Umbilical cord (tissue), 1 donor: ENCODE measurements at regions not wholly inside any gene's neighbourhood (a gene's known extent, or its start where the extent isn't known, plus 50 kb on each side); places are given as distances from the start of the nearest gene placed in this dataset.
"Not testable (repeated sequence)": the region's sequence is repeated elsewhere in the genome, so short reads cannot be mapped to it uniquely, and the experiment has no call there.

Experiments used
- DNase-seq: peaks from one replicate; pipeline ENCODE4 v3.0.0-alpha.2; 2015; ENCODE audit warnings: low spot score

GRCh38 chr10:78455236-78455635 lies 421.6 kb downstream of the RPS24 start:
- no peak for DNase-seq

DNA sequence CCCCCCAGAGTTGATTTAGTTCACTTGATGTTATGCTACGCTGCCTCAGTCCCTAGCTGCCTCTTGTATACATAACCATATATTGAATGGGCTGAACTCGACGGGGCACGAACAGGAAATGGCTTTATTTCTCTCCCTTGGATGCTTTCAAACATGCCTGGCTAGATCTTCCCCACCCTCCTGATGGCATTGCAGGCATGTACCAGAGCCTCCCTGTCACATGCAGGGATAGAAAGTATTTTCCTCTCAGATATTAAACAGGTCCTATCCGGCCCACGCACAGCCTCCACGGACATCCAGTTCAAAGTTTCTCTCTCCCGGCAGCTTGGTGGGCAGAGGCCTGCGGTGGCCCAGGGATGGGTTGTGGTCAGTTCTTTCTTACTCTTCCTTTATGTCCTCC lies 422.1 kb downstream of the RPS24 start:
- DNase-seq, result peak; percentile 62

DNA sequence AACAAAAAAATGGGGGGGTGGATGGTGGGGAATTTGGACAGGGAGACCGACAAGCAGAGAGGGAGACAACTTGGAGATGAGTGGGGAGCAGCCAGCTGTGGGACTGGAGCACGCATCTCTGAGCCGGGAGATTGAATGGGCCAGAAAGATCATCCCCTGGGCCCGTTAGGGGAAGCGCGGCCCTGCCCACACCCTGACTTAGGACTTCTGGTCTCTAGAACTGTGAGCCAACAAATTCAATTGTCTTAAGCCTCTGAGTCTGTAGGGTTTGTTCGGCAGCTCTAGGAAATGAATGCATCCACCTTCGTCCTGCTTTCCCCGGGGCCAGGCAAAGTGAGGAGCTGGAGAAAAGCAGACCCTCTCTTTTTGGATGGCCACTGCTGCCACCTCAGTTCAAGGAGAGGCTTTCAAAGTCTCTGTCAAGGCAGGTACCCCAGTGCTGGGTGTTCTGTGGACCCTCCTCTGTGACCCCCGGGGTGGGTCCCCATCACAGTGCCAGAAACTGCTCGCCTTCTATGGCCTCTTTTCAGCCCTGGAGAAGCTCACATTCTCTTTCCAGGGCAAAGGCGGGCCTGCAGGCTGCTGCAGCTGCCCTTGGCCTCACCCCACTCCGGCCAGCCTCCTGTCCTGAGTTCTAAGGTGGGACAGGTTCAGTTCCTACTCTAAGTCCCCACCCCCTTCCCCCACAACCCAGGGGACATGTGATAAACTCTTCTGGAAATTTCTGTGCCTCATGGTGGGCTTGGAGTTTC lies 423.2 kb downstream of the RPS24 start:
- no peak for DNase-seq

- no peak for DNase-seq
These were observed 424.3 kb downstream of the RPS24 start for GRCh38 chr10:78457804-78458482.

GRCh38 chr10:78458983-78459638 lies 425.4 kb downstream of the RPS24 start:
- no peak for DNase-seq

DNA sequence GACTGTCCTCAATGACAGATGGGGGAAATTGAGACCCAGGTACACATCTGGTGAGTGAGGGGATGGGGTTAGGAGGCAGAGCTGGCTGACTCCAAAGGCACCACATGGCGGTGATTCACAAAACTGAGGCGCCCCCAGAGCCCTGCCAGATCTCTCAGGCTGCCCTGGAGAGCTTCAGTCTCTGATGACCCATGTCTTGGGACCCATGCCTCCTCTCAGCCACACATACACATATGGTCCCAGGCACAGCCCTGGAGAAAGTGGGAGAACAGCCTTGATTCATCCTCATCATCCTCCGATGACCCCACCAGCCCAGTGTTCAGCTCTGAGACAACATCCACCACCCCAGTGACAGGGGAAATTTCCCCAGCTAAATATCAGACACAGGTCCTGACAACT lies 426.0 kb downstream of the RPS24 start:
- no peak for DNase-seq

GRCh38 chr10:78460204-78460603 lies 426.5 kb downstream of the RPS24 start:
- no peak for DNase-seq

DNA sequence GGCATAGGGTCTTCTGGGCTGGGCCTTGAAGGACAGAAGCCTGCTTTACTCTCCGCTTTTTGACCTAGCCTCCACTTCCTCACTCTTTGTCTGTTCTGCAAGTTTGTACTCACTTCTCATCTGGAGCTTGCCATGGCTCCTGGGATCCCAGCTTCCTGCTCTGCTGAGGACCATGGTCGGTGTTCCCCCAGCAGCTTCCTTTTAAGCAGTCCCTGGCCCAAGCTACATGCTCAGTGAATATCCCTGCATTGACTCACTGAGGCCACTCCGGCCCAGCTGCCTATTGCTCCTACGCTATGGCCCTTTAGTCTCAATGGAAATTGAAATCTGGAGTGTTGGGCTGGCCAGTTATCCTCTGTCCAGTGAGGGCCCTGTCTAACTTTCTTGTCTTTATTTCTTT lies 427.7 kb downstream of the RPS24 start:
- no peak for DNase-seq

- DNase-seq, result no peak
These were observed 428.5 kb downstream of the RPS24 start for GRCh38 chr10:78462176-78462575.

GRCh38 chr10:78462726-78463228 lies 429.1 kb downstream of the RPS24 start:
- DNase-seq, result no peak

- no peak for DNase-seq
These were observed 430.6 kb downstream of the RPS24 start for GRCh38 chr10:78464118-78464855.

- DNase-seq, result peak; percentile 74
These were observed 431.2 kb downstream of the RPS24 start for GRCh38 chr10:78464856-78465267.

DNA sequence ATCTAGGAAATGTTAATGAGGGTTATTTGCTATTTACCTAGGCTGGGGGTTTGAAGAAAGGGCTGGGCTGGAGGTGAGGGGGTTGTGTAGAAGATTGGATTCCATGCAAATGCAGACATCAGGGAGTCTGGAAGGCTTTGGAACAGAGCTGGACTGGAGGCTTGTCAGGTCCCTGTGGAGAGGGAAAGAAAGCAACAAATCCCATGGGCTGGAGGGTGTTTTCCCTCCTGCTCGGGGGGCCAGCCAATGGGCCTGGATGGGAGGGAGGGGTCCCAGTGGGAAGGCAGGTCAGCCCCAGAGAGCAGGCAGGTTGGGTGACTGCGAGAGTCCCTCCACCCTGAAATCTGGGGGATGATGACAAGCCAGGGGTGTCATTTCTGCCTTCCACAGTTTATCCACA lies 431.8 kb downstream of the RPS24 start:
- peak; percentile 50 for DNase-seq

- no peak for DNase-seq
These were observed 433.9 kb downstream of the RPS24 start for GRCh38 chr10:78467496-78468106.

GRCh38 chr10:78468731-78469130 lies 435.1 kb downstream of the RPS24 start:
- DNase-seq, result not testable (repeated sequence)

DNA sequence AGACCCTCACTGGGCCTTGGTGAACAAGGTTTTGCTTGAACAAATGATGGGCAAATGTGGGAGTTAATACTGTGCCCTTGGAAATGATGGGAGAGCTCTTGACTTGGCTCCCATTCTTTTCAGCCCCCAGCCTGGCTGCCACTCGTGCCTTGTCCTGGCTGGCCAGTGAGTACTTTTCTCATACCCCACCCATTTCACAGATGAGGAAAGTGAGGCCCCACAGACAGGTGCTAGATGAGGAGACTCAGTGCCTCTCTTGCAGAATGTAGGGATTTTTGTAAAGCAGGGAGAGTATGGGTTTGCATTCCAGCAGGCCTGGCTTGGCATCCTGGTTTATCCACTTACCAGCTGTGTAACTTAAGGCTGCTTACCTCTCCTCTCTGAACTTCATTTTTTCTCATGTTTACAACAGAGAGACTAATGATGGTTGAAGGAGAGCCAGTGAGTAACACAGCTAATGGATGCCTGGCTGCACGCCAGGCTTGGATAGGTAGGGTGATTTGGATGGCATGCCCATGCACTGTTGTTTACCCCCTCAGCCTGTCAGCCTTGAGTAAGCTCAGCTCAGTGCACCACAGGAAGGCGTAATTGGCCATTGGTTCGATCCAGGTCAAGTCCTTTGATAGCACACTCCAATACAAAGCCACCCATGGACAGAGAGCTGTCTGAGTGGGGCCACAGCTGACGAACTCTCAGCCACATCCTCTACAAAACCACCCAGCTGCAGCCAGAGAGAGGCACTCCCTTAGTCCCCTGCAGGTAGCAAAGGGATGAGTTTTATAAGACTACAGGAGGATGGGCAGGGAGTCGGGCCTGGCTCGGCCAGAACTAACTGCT lies 436.8 kb downstream of the RPS24 start:
- no peak for DNase-seq

- no peak for DNase-seq
These were observed 437.7 kb downstream of the RPS24 start for GRCh38 chr10:78471326-78471722.

DNA sequence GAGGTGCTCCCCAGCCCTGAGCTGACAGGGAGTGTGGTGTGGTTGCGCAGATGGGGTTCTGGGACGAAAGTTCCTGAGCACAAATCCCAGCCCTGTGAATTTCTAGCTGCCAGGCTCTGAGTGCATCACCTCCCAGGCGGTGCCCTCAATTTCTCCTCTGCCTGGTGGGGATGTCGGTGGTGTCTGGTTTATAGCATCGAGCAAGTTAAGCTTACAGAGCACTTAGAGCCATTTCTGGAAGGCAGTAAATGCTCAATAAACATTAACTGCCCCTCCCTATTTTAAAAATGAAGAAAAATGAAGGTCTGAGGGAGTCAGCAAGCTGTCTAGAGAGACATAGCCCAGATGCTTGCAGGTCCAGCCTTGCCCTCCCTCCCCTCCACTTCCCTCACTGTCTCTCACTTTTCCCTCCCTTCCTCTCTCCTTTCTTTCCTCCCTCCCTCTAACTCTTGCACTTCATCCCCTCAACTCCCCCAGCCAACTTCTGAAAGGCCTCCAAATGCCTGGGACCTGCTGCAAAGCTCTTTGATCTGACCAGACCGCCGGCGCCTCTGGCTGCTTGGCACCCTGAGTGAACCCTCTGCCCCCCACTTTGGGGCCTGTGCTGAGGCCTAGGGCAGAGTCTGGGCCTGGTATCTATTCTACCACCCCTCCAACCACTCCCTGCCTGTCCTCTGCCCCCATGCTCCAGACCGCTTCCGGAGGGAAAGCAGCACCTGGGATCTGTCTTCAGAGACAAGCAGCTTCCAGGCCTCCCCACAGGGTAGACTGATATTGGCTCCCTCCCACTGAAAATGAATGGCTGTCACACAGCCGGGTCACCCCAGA lies 438.3 kb downstream of the RPS24 start:
- DNase-seq, result peak; percentile 98

DNA sequence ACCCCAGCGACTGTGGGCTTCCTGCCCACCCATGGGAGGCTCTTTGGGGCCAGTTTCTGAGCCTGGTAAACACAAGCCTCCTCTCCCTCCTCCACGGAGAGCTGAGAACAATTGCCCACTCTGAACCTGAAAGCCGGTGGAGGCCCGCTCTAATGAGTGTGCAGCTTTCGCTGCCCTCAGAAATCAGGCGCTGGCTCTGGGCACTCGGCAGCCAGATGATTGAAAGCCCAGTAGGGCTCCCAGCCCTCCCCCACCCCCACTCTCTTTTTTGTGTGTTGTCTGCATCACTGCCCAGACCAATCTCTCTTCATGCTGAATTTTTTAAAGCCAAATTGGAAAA lies 438.9 kb downstream of the RPS24 start:
- DNase-seq, result no peak

DNA sequence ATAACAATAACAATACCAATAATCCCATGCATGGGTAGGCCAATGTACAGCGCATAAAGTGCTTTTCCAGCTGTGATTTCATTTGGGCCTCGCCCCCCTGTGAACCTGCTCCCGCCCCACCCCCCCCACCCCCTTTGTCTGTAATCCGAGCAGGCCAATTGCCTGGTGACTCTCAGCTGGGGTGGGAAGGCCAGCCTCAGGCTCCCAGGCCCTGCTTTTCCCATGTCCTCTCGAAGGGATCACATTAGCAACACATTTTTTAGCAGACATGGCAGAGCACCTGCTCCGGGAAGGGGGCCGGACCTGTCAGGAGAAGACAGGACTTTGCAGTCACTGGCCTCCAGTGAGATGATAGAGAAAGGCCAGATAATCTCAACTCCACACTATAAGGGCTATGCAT lies 439.3 kb downstream of the RPS24 start:
- DNase-seq, result no peak
